ENCODE measurements at regions not wholly inside any gene's neighbourhood (a gene's known extent, or its start where the extent isn't known, plus 50 kb on each side); places are given as distances from the start of the nearest gene placed in this dataset.

DNA sequence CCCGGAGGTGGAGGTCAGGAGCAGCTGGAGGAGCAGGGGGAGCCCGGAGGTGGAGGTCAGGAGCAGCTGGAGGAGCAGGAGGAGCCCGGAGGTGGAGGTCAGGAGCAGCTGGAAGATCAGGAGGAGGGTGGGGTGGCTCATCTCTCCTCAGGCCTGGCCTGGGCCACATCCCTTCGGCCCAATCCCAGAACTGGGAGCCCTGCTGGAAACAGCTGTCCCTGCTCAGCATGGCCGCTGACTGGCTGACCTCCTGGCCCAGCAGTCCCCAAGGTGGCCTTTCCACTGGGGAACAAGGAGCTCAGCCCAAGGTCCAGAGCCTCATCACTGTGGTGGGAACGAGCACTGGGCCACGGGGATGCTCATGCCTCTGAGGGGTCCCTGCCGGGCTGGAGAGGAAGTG lies 66.6 kb upstream of the LAPTM4A start:
- Histone ChIP-seq H3K56ac (replicated peaks; ENCODE audit: insufficient read length, low read depth, low read length) (no peak overlapping the region), H2BK15ac (ENCODE audit: low read length) (no peak overlapping the region), H3K9me3 (ENCODE audit: insufficient read depth in 2 of 2, low read depth in 1 of 2, low read length in 1 of 2) (no peaks in the 10 kb centered on the region), H2BK12ac (ENCODE audit: low read depth, low read length) (no peak overlapping the region), H2BK120ac (replicated peaks; ENCODE audit: low read depth, low read length) (no peak overlapping the region), H3K79me2 (ENCODE audit: control insufficient read depth in 1 of 2, insufficient read depth in 2 of 2, low read length in 2 of 2) (peaks cover 0 to 4% of the 10 kb centered on the region in 2 experiments; a peak in 1 of 4 replicates), H4K5ac (ENCODE audit: insufficient read length, low read depth, low read length) (no peak overlapping the region), H3K4ac (replicated peaks; ENCODE audit: insufficient read length, low read depth, low read length) (no peak overlapping the region), H3K4me1 (replicated peaks in 1 of 4; ENCODE audit: control insufficient read depth in 3 of 4, insufficient read depth in 4 of 4, low read length in 3 of 4) (peaks cover 0 to 2% (median 0%) of the 10 kb centered on the region in 4 experiments; a peak in 1 of 7 replicates), H3K23me2 (ENCODE audit: low read depth, low read length) (peaks cover 5% of the 10 kb centered on the region; the same call in 1 of the 2 replicates), H3K27me3 (replicated peaks in 1 of 4; ENCODE audit: control insufficient read depth in 3 of 4, extremely low read depth in 1 of 4, insufficient read depth in 3 of 4, low read length in 3 of 4) (no peaks in the 10 kb centered on the region), H2BK20ac (ENCODE audit: low read length) (no peak overlapping the region), H3K36me3 (ENCODE audit: control insufficient read depth in 2 of 4, insufficient read depth in 4 of 4, low read length in 3 of 4) (no peaks in the 10 kb centered on the region), H4K91ac (replicated peaks; ENCODE audit: insufficient read length, low read length) (no peak overlapping the region), H2BK5ac (ENCODE audit: low read depth, low read length) (no peak overlapping the region), H3K4me2 (ENCODE audit: insufficient read depth in 1 of 2, low read depth in 2 of 2, low read length in 2 of 2) (no peak overlapping the region), H3K18ac (ENCODE audit: extremely low read depth, low read length) (no peak overlapping the region), H2AK5ac (ENCODE audit: low read depth, low read length) (no peak overlapping the region), H3K4me3 (ENCODE audit: extremely low read depth in 1 of 4, insufficient read depth in 2 of 4, low read depth in 3 of 4, low read length in 4 of 4) (no peak overlapping the region), H3K79me1 (ENCODE audit: low read depth, low read length) (no peaks in the 10 kb centered on the region), H4K8ac (ENCODE audit: extremely low read depth, insufficient read depth, low read length) (peak overlapping the region; percentile 57; the same call in 1 of the 2 replicates), H4K20me1 (replicated peaks in 1 of 2; ENCODE audit: control insufficient read depth in 1 of 2, insufficient read depth in 2 of 2, low read length in 2 of 2) (peaks cover 0 to 4% of the 10 kb centered on the region in 2 experiments), H3K14ac (ENCODE audit: insufficient read length) (no peak overlapping the region), H2AFZ (ENCODE audit: low read length) (no peak overlapping the region), H3K27ac (ENCODE audit: low read depth, low read length) (no peak overlapping the region), H3K23ac (ENCODE audit: insufficient read length) (no peak overlapping the region), H3K9ac (replicated peaks in 1 of 4; ENCODE audit: extremely low read depth in 1 of 4, low read depth in 3 of 4, low read length in 3 of 4) (no peak overlapping the region)
- DNase-seq (ENCODE audit: low read depth in 1 of 2, low spot score in 2 of 2) (no peak), FAIRE-seq (no peak)
- ChIA-PET POLR2A (ENCODE audit: partially characterized antibody) (interaction anchor here (0.6 to 1.0 kb wide), 2 partner anchors 28 to 77 kb away, joined by 3 to 4 read pairs; no protein-coding TSS in a partner anchor), CTCF (ENCODE audit: partially characterized antibody) (interaction anchor here (0.8 to 1.8 kb wide), 6 partner anchors 10 to 104 kb away, joined by 3 to 9 read pairs (median 4); no protein-coding TSS in a partner anchor)
- 92% methylated on average over 8 of the region's 8 CpGs; no CpG with 5 or more reads in 1 of the 2 experiments for WGBS, 2 experiments (ENCODE audit: extremely low coverage in 1 of 2, insufficient coverage in 1 of 2, insufficient read length in 1 of 2, insufficient replicate concordance in 2 of 2, low coverage in 1 of 2, low lambda C conversion rate in 2 of 2, missing lambda C conversion rate in 1 of 2)
- TF ChIP-seq, protein P1, sequence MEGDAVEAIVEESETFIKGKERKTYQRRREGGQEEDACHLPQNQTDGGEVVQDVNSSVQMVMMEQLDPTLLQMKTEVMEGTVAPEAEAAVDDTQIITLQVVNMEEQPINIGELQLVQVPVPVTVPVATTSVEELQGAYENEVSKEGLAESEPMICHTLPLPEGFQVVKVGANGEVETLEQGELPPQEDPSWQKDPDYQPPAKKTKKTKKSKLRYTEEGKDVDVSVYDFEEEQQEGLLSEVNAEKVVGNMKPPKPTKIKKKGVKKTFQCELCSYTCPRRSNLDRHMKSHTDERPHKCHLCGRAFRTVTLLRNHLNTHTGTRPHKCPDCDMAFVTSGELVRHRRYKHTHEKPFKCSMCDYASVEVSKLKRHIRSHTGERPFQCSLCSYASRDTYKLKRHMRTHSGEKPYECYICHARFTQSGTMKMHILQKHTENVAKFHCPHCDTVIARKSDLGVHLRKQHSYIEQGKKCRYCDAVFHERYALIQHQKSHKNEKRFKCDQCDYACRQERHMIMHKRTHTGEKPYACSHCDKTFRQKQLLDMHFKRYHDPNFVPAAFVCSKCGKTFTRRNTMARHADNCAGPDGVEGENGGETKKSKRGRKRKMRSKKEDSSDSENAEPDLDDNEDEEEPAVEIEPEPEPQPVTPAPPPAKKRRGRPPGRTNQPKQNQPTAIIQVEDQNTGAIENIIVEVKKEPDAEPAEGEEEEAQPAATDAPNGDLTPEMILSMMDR (IDR thresholded peaks at IDR 0.05; ENCODE audit: control extremely low read depth in 1 of 3, insufficient read depth in 1 of 3, low read depth in 1 of 3, low read length in 3 of 3): no peak
- no peak for TF ChIP-seq EZH2 (IDR thresholded peaks at IDR 0.05; ENCODE audit: low read depth, low read length, severe bottlenecking)
- no peak for TF ChIP-seq TAF1 (IDR thresholded peaks at IDR 0.05; ENCODE audit: low read depth, low read length)
- TF ChIP-seq CEBPB (IDR thresholded peaks at IDR 0.05; ENCODE audit: low read depth, low read length): no peak
- TF ChIP-seq RFX5 (IDR thresholded peaks at IDR 0.05; ENCODE audit: borderline replicate concordance, low read depth, low read length): no peak
